WERI-Rb-1 (cell line): ENCODE measurements at regions not wholly inside any gene's neighbourhood (a gene's known extent, or its start where the extent isn't known, plus 50 kb on each side); places are given as distances from the start of the nearest gene placed in this dataset.

ENCODE experiments used
- DNase-seq: peaks from one replicate; pipeline ENCODE4 v3.0.0-alpha.2; 2020
- H3K27ac ChIP-seq: fragments of 250-450 bp; sonication (Bioruptor Pico); 2 replicates; pipeline ENCODE4 v1.5.1; 2020; ENCODE audit warnings: mild to moderate bottlenecking, moderate library complexity
- H3K27me3 ChIP-seq: fragments of 250-450 bp; sonication (Bioruptor Pico); 2 replicates; pipeline ENCODE4 v1.5.1; 2021; ENCODE audit warnings: mild to moderate bottlenecking, low read depth, moderate library complexity; ENCODE audit not compliant: insufficient read depth, severe bottlenecking
- H3K36me3 ChIP-seq: fragments of 250-450 bp; sonication (Bioruptor Pico); 2 replicates; pipeline ENCODE4 v1.5.1; 2020; ENCODE audit warnings: mild to moderate bottlenecking, moderate library complexity
- H3K4me3 ChIP-seq: 2 replicates; pipeline ENCODE4 v1.5.1; 2011; ENCODE audit warnings: low read depth, mild to moderate bottlenecking, control low read depth, low read length
- H3K9me3 ChIP-seq: fragments of 250-450 bp; sonication (Bioruptor Pico); 2 replicates; pipeline ENCODE4 v1.5.1; 2021; ENCODE audit warnings: mild to moderate bottlenecking, moderate library complexity; ENCODE audit not compliant: severe bottlenecking
- CTCF ChIP-seq: IDR thresholded peaks from 2 replicates; pipeline ENCODE4 v1.5.1; 2011; ENCODE audit warnings: low read depth, mild to moderate bottlenecking, control low read depth, inconsistent platforms, low read length

DNA sequence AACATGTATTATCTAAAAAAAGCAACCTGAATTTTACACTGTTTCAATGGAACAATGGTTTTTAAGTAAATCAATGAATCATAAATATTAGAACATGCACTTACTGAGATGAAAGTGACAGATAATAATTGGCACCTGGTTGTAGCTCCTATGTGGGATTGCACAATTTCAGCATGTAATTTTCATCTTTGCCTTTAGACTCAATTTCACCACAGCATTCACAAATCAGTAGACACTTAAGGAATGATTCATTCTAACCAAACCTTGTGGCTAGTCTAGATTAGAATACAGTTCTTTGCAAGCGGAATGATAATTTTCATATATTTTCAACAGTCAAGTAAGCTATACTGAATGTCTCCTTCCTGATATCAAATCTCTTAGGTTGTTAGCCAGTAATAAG is 853.4 kb downstream of the KCNT2 start:
- H3K36me3 ChIP-seq = no peaks in the 10 kb centered on the region
- no peaks in the 10 kb centered on the region for H3K27me3 ChIP-seq
- no peak overlapping the region for H3K4me3 ChIP-seq
- DNase-seq = no peak
- no peaks in the 10 kb centered on the region for H3K9me3 ChIP-seq
- H3K27ac ChIP-seq = no peak overlapping the region
- no peak for TF ChIP-seq CTCF

DNA sequence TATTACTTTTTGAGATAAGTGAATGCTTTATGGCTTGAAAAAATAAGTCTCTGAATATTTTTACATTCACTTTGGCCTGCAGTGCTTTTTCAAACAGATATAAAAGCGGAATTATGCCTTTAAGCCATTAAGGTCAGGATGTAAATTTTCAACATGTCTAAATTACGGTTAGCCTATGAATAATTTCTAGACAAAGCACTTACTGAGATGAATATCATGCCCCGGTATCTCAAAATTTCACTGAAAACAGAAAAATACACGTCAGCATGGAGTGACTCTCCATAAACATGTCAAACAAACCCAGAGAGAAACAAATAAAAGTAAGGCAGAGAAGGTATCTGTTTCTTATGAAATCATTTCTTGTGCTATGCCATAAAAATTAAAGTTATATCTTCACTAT is 853.9 kb downstream of the KCNT2 start:
- Histone ChIP-seq H3K9me3 (no peaks in the 10 kb centered on the region), H3K27me3 (no peaks in the 10 kb centered on the region), H3K27ac (no peak overlapping the region), H3K36me3 (no peaks in the 10 kb centered on the region), H3K4me3 (no peak overlapping the region)
- DNase-seq = no peak
- TF ChIP-seq CTCF = no peak

DNA sequence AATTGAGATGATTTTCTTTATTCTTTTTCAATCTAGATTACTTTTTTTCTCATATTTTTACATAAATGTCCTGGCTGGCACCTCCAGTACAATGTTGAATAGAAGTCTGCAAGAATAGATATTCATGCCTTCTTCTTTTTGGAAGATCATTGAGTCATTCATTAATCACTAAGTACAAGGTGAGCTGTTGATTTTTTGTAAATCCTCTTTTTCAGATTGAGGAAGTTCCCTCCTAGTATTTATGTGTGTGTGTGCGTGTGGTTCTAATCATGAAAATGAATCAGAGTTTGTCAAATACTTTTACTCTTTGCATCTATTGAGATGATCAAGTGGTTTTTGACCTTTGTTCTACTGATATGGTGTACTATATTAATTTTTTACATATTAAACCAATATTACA is 859.3 kb downstream of the KCNT2 start:
- TF ChIP-seq CTCF = no peak
- no peak for DNase-seq
- H3K36me3 ChIP-seq = no peaks in the 10 kb centered on the region

GRCh38 chr1:195745189-195746010 is 862.8 kb downstream of the KCNT2 start:
- H3K9me3 ChIP-seq = no peaks in the 10 kb centered on the region
- no peak overlapping the region for H3K4me3 ChIP-seq
- no peaks in the 10 kb centered on the region for H3K36me3 ChIP-seq
- TF ChIP-seq CTCF = no peak
- no peak overlapping the region for H3K27ac ChIP-seq
- DNase-seq = no peak
- H3K27me3 ChIP-seq = no peaks in the 10 kb centered on the region

More for the DNA sequence above, 859.3 kb downstream of the KCNT2 start:
- Histone ChIP-seq H3K9me3 (no peaks in the 10 kb centered on the region), H3K27ac (no peak overlapping the region), H3K4me3 (no peak overlapping the region), H3K27me3 (no peaks in the 10 kb centered on the region)

GRCh38 chr1:195744256-195744655 is 864.0 kb downstream of the KCNT2 start:
- Histone ChIP-seq H3K27me3 (no peaks in the 10 kb centered on the region), H3K9me3 (no peaks in the 10 kb centered on the region), H3K27ac (no peak overlapping the region), H3K36me3 (no peaks in the 10 kb centered on the region), H3K4me3 (no peak overlapping the region)
- no peak for DNase-seq
- no peak for TF ChIP-seq CTCF

DNA sequence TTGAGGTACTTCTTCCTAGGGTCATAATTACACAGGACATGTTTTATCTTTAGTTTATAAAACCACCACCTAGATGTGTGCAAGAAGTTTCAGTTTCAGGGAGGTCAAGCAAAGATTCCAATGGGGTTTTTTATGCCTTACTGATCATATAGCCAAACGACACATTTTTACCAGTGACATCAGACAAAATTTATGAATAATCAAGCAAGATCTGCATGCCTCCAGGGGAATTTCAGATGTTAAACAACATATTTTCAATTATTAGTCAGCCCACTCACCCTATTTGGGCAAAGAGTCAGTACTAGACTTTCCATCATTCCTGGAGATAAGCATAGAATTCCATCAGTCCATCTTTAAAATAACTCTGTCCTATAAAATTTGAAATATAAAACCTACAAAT is 867.4 kb downstream of the KCNT2 start:
- Histone ChIP-seq H3K4me3 (no peak overlapping the region), H3K36me3 (no peaks in the 10 kb centered on the region), H3K27ac (no peak overlapping the region), H3K27me3 (no peaks in the 10 kb centered on the region), H3K9me3 (no peaks in the 10 kb centered on the region)
- DNase-seq = no peak
- no peak for TF ChIP-seq CTCF
